ENCODE measurements at regions not wholly inside any gene's neighbourhood (a gene's known extent, or its start where the extent isn't known, plus 50 kb on each side); places are given as distances from the start of the nearest gene placed in this dataset.

DNA sequence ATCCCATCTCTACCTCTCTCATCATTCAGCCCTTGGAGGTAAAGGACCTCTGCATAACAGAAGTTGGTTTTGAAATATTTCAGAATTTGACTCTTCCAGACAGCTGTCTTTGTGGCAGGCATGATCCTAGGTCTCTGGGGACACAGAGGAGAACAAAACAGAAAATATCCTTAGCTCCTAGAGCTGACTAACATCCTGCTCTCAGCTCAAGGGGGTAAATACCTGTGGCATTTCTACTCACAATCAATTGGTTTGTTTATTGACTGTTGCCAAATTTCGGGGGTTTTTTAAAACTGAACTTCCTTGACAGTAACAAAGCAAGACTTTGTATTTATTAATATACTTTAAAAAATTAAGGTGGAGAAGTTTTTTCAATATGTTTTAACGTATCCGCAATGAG is 78.8 kb downstream of the EOMES start:
- TF ChIP-seq CTCF (IDR thresholded peaks at IDR 0.05) (no peak), POLR2A (IDR thresholded peaks at IDR 0.05) (no peak)

Data from uterus (tissue), 2 donors.